HTR-8/SVneo (cell line): ENCODE measurements at regions not wholly inside any gene's neighbourhood (a gene's known extent, or its start where the extent isn't known, plus 50 kb on each side); places are given as distances from the start of the nearest gene placed in this dataset.

Source experiments
- DNase-seq: peaks from one replicate; pipeline ENCODE4 v3.0.0; 2011; ENCODE audit warnings: low spot score, mixed read lengths; ENCODE audit not compliant: insufficient read length
- FAIRE-seq: peaks from 2 replicates; lab custom pipeline; 2011; peaks lifted over from hg19 to GRCh38; lab: Jason Lieb, UNC

DNA sequence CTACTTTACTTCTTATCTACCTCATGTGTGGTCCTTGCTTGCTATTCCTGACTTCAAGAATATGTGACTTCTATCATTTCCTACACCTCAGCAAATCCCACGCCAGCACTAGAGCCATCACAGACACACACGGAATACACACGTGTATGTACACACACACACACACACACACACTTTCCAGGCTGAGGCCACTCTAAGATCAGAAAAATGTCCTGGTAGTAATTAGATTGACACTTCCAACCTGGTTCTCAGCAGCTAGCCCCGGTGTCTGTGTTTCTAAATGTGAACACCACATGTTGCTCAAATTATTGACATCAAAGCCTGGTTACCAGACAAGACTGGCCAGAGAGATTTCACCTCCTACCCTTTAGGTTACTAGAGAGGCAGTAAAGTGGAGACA is 54.1 kb upstream of the SASH1 start:
- FAIRE-seq (no peak), DNase-seq (no peak)

DNA sequence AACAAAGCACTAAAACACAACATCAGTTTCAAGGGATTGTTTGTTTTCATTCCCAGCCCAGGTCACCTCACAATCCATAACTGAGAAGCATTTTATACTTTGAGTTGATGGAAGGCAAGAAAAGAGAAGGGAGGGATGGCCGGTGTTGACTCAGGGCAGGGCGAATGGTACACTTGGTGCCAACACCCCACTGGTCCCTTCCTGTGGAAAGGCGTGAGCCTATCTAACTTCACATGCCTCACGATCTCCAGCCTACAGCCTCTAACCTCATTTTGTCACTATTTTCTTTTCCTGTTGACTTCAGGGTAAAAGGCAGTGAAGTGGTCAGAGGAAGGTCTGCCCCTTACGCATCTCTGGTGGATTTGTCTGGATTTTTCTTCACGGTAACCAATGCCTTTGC is 53.5 kb upstream of the SASH1 start:
- DNase-seq (no peak), FAIRE-seq (no peak)

DNA sequence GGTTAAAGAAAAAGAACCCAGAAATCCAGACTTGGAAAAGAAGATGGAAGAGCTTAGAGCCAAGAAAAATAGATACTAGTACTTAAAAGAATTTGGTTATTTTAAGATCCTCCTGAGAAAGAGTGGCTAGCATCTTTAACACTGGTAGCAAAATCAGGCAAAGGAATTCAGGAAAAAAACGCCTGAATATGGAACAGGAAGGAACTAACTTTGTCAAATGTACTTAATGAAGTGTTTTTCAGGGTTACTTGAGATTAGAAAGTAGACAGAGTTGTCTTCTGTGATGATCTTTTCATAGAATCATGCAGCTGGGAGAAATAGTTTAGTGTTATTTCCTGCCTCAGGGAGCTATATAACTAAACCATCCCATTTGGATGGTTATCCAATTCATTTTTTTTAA is 50.8 kb upstream of the SASH1 start:
- no peak for DNase-seq
- no peak for FAIRE-seq
